ENCODE measurements at regions not wholly inside any gene's neighbourhood (a gene's known extent, or its start where the extent isn't known, plus 50 kb on each side); places are given as distances from the start of the nearest gene placed in this dataset.

DNA sequence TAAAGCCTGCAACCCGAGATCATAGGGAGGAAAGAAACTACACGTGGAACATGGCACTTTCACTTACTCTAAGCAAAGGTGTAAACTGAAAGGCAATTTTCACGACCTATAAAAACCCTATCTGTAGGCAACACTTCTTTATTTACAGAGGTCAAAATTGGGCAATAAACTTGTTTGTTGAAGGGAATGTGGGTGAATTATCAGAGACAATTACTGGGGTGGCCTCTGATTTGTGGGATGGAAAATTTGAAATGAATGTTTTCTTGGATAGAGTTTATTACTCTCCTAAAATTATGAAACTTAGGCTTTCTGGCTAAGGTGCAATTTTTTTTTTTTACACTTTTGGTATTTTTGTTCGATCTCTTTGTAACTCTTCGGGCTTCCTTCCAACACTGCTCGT is 734.1 kb upstream of the TENM3 start:
- Histone ChIP-seq H3K9me3 (replicated peaks in 1 of 2; ENCODE audit: control insufficient read depth in 1 of 2, insufficient read depth in 1 of 2, low read length in 2 of 2) (no peaks in the 10 kb centered on the region), H4K20me1 (ENCODE audit: insufficient read depth, low read length) (no peaks in the 10 kb centered on the region), H3K79me2 (ENCODE audit: insufficient read depth, low read length) (no peaks in the 10 kb centered on the region), H3K27ac (ENCODE audit: low read depth in 1 of 2, low read length in 2 of 2) (no peak overlapping the region), H3K4me2 (replicated peaks; ENCODE audit: extremely low read depth, low read length, poor library complexity, severe bottlenecking) (no peak overlapping the region), H2AFZ (ENCODE audit: insufficient read depth, low read depth, low read length, poor library complexity, severe bottlenecking) (no peak overlapping the region), H3K4me1 (ENCODE audit: control insufficient read depth in 1 of 2, insufficient read depth in 2 of 2, low read length in 2 of 2) (no peaks in the 10 kb centered on the region), H3K9ac (ENCODE audit: insufficient read depth, low read length, poor library complexity, severe bottlenecking) (no peak overlapping the region), H3K27me3 (ENCODE audit: control insufficient read depth in 2 of 2, insufficient read depth in 2 of 2, low read length in 2 of 2) (no peaks in the 10 kb centered on the region), H3K36me3 (replicated peaks in 1 of 2; ENCODE audit: control insufficient read depth in 1 of 2, insufficient read depth in 2 of 2, low read length in 2 of 2) (no peaks in the 10 kb centered on the region), H3K4me3 (replicated peaks in 1 of 3; ENCODE audit: low read depth in 2 of 3, low read length in 3 of 3) (no peak overlapping the region)
- Mint-ChIP-seq H3K4me1 (no peaks in the 10 kb centered on the region), H3K27me3 (ENCODE audit: low read depth in 3 of 3) (no peaks in the 10 kb centered on the region), H3K4me3 (no peak overlapping the region), H3K27ac (no peak overlapping the region), H3K9me3 (peaks cover 0 to 2% (median 0%) of the 10 kb centered on the region in 7 donors), H3K36me3 (no peaks in the 10 kb centered on the region)
- TF ChIP-seq, protein P1, sequence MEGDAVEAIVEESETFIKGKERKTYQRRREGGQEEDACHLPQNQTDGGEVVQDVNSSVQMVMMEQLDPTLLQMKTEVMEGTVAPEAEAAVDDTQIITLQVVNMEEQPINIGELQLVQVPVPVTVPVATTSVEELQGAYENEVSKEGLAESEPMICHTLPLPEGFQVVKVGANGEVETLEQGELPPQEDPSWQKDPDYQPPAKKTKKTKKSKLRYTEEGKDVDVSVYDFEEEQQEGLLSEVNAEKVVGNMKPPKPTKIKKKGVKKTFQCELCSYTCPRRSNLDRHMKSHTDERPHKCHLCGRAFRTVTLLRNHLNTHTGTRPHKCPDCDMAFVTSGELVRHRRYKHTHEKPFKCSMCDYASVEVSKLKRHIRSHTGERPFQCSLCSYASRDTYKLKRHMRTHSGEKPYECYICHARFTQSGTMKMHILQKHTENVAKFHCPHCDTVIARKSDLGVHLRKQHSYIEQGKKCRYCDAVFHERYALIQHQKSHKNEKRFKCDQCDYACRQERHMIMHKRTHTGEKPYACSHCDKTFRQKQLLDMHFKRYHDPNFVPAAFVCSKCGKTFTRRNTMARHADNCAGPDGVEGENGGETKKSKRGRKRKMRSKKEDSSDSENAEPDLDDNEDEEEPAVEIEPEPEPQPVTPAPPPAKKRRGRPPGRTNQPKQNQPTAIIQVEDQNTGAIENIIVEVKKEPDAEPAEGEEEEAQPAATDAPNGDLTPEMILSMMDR (IDR thresholded peaks at IDR 0.05): no peak
- intact Hi-C loops (cut with micrococcal nuclease): no loop called here
- DNase-seq: no peak
- WGBS (ENCODE audit: insufficient coverage): 80% methylated on average over 2 of the region's 6 CpGs

DNA sequence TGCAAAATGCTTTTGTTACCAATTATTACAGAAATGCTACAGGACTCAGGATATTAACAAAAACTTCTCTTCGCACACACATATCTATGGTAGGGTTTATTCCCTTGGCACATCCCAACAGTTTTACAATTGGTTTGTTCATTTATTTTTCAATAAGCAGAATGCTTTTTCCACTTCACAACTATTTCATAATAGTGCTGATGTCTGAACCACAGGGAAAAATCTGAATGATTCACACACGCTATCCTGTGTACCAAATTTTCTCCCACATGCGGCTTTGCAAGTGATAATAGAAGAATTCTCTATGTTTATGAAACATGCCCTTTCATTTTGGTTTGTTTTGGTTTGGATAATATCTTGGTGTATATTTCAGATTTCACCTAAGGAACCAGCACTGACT is 725.7 kb upstream of the TENM3 start:
- Mint-ChIP-seq H3K36me3 (no peaks in the 10 kb centered on the region), H3K4me3 (no peak overlapping the region), H3K27me3 (ENCODE audit: low read depth in 3 of 3) (peaks cover 0 to 3% (median 0%) of the 10 kb centered on the region in 3 donors), H3K9me3 (peaks cover 0 to 2% (median 0%) of the 10 kb centered on the region in 7 donors), H3K27ac (no peak overlapping the region), H3K4me1 (no peaks in the 10 kb centered on the region)
- no peak overlapping the region for H2AFZ ChIP-seq (ENCODE audit: insufficient read depth, low read depth, low read length, poor library complexity, severe bottlenecking)
- no peaks in the 10 kb centered on the region for H3K79me2 ChIP-seq (ENCODE audit: insufficient read depth, low read length)
- no CpG with 5 or more reads among the region's 3 CpGs for WGBS (ENCODE audit: insufficient coverage)
- no peak overlapping the region for H3K4me3 ChIP-seq (replicated peaks in 1 of 3; ENCODE audit: low read depth in 2 of 3, low read length in 3 of 3)
- no peaks in the 10 kb centered on the region for H3K36me3 ChIP-seq (replicated peaks in 1 of 2; ENCODE audit: control insufficient read depth in 1 of 2, insufficient read depth in 2 of 2, low read length in 2 of 2)
- no peaks in the 10 kb centered on the region for H4K20me1 ChIP-seq (ENCODE audit: insufficient read depth, low read length)
- no peak for DNase-seq
- no peaks in the 10 kb centered on the region for H3K4me1 ChIP-seq (ENCODE audit: control insufficient read depth in 1 of 2, insufficient read depth in 2 of 2, low read length in 2 of 2)
- no peak overlapping the region for H3K27ac ChIP-seq (ENCODE audit: low read depth in 1 of 2, low read length in 2 of 2)
- H3K27me3 ChIP-seq (ENCODE audit: control insufficient read depth in 2 of 2, insufficient read depth in 2 of 2, low read length in 2 of 2): no peaks in the 10 kb centered on the region
- H3K4me2 ChIP-seq (replicated peaks; ENCODE audit: extremely low read depth, low read length, poor library complexity, severe bottlenecking): no peak overlapping the region
- TF ChIP-seq, protein P1 (IDR thresholded peaks at IDR 0.05): no peak
- intact Hi-C loops (cut with micrococcal nuclease): no loop called here
- H3K9ac ChIP-seq (ENCODE audit: insufficient read depth, low read length, poor library complexity, severe bottlenecking): no peak overlapping the region
- no peaks in the 10 kb centered on the region for H3K9me3 ChIP-seq (replicated peaks in 1 of 2; ENCODE audit: control insufficient read depth in 1 of 2, insufficient read depth in 1 of 2, low read length in 2 of 2)

Measured in CD14-positive monocyte (primary cell).